NT2/D1 (cell line): ENCODE measurements at regions not wholly inside any gene's neighbourhood (a gene's known extent, or its start where the extent isn't known, plus 50 kb on each side); places are given as distances from the start of the nearest gene placed in this dataset.

Experiments used
- SUZ12 ChIP-seq: IDR thresholded peaks from 2 replicates; pipeline ENCODE4 v1.6.1; 2011; ENCODE audit not compliant: insufficient read length, insufficient read depth; ENCODE audit errors: extremely low read depth
- YY1 ChIP-seq: IDR thresholded peaks from 2 replicates; pipeline ENCODE4 v1.6.1; 2011; ENCODE audit not compliant: insufficient read length, insufficient read depth
- ZNF274 ChIP-seq: IDR thresholded peaks from 2 replicates; pipeline ENCODE4 v1.6.1; 2011; ENCODE audit warnings: mild to moderate bottlenecking, low read depth, low read length

DNA sequence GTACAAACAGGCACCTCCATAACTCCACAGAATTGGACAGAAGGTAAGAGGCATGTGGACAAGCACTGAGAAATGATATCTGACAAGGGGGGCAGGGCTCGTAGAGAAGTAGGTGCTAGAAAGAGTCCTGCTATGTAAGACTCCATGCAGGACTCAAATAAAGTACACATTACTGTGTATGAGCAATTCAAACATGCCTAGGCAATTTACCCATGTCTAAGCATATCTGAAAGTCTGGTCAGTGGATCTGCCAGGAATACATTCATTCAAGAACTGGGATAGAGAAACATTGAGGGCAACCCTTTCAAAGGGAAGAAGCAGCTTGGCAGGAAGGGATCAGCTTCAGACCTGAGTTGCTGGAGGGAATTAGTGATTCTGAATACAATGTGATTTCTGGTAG, 174.1 kb upstream of the MCTP2 start:
- TF ChIP-seq ZNF274 (no peak), YY1 (no peak), SUZ12 (no peak)
